ENCODE measurements at regions not wholly inside any gene's neighbourhood (a gene's known extent, or its start where the extent isn't known, plus 50 kb on each side); places are given as distances from the start of the nearest gene placed in this dataset.

GRCh38 chr9:103674271-103674670, 419.8 kb upstream of the SMC2 start:
- TF ChIP-seq EZH2 (IDR thresholded peaks at IDR 0.05; ENCODE audit: low read depth) (no peak), CTCF (conservative IDR thresholded peaks at IDR 0.05) (no peak)
- Histone ChIP-seq H3K9me3 (ENCODE audit: insufficient read depth, low read depth) (no peaks in the 10 kb centered on the region), H3K4me1 (replicated peaks; ENCODE audit: insufficient read depth) (no peaks in the 10 kb centered on the region), H3F3A (ENCODE audit: insufficient read depth, low read depth) (no peaks in the 10 kb centered on the region), H3K4me3 (no peak overlapping the region), H3K79me2 (ENCODE audit: low read depth) (no peaks in the 10 kb centered on the region), H3K9me2 (ENCODE audit: insufficient read depth) (no peaks in the 10 kb centered on the region), H3K27me3 (ENCODE audit: insufficient read depth, low read depth) (no peaks in the 10 kb centered on the region), H2AFZ (no peak overlapping the region), H3K27ac (no peak overlapping the region), H4K20me1 (ENCODE audit: insufficient read depth) (no peaks in the 10 kb centered on the region), H3K36me3 (ENCODE audit: low read depth) (no peaks in the 10 kb centered on the region), H3K4me2 (no peak overlapping the region)
- intact Hi-C loops (cut with micrococcal nuclease; ENCODE audit: unreplicated experiment), result no loop called here
- no peak for DNase-seq
- no TSS peak for BruUV-seq (replicated peaks)
- ChIA-PET CTCF (no interaction called here), POLR2A (ENCODE audit: unreplicated experiment) (no interaction called here)

GRCh38 chr9:103680581-103680980, 413.5 kb upstream of the SMC2 start:
- no peaks in the 10 kb centered on the region for H3K9me3 ChIP-seq (ENCODE audit: insufficient read depth, low read depth)
- H3K4me3 ChIP-seq, result no peak overlapping the region
- H2AFZ ChIP-seq, result no peak overlapping the region
- no peaks in the 10 kb centered on the region for H3F3A ChIP-seq (ENCODE audit: insufficient read depth, low read depth)
- no peaks in the 10 kb centered on the region for H3K4me1 ChIP-seq (replicated peaks; ENCODE audit: insufficient read depth)
- ChIA-PET CTCF (no interaction called here), POLR2A (ENCODE audit: unreplicated experiment) (no interaction called here)
- TF ChIP-seq EZH2 (IDR thresholded peaks at IDR 0.05; ENCODE audit: low read depth) (no peak), CTCF (conservative IDR thresholded peaks at IDR 0.05) (no peak)
- H3K9me2 ChIP-seq (ENCODE audit: insufficient read depth), result no peaks in the 10 kb centered on the region; the same call in 1 of the 2 replicates
- BruUV-seq (replicated peaks), result no TSS peak
- no peaks in the 10 kb centered on the region for H3K27me3 ChIP-seq (ENCODE audit: insufficient read depth, low read depth)
- H3K79me2 ChIP-seq (ENCODE audit: low read depth), result no peaks in the 10 kb centered on the region
- DNase-seq, result no peak
- no peaks in the 10 kb centered on the region for H3K36me3 ChIP-seq (ENCODE audit: low read depth)
- H4K20me1 ChIP-seq (ENCODE audit: insufficient read depth), result no peaks in the 10 kb centered on the region
- intact Hi-C loops (cut with micrococcal nuclease; ENCODE audit: unreplicated experiment), result no loop called here
- H3K27ac ChIP-seq, result no peak overlapping the region
- no peak overlapping the region for H3K4me2 ChIP-seq

GRCh38 chr9:103681435-103681834, 412.7 kb upstream of the SMC2 start:
- H3K27me3 ChIP-seq (ENCODE audit: insufficient read depth, low read depth), result no peaks in the 10 kb centered on the region
- H3F3A ChIP-seq (ENCODE audit: insufficient read depth, low read depth), result no peaks in the 10 kb centered on the region
- no peaks in the 10 kb centered on the region for H4K20me1 ChIP-seq (ENCODE audit: insufficient read depth)
- no peak overlapping the region for H3K4me2 ChIP-seq
- POLR2A ChIA-PET (ENCODE audit: unreplicated experiment), result no interaction called here
- CTCF ChIA-PET, result no interaction called here
- H3K27ac ChIP-seq, result no peak overlapping the region
- BruUV-seq (replicated peaks), result no TSS peak
- H2AFZ ChIP-seq, result no peak overlapping the region
- no peaks in the 10 kb centered on the region; the same call in 1 of the 2 replicates for H3K9me2 ChIP-seq (ENCODE audit: insufficient read depth)
- no peak for TF ChIP-seq CTCF (conservative IDR thresholded peaks at IDR 0.05)
- no peak for TF ChIP-seq EZH2 (IDR thresholded peaks at IDR 0.05; ENCODE audit: low read depth)
- H3K9me3 ChIP-seq (ENCODE audit: insufficient read depth, low read depth), result no peaks in the 10 kb centered on the region
- no peaks in the 10 kb centered on the region for H3K79me2 ChIP-seq (ENCODE audit: low read depth)
- intact Hi-C loops (cut with micrococcal nuclease; ENCODE audit: unreplicated experiment), result no loop called here
- H3K36me3 ChIP-seq (ENCODE audit: low read depth), result no peaks in the 10 kb centered on the region
- H3K4me1 ChIP-seq (replicated peaks; ENCODE audit: insufficient read depth), result no peaks in the 10 kb centered on the region
- DNase-seq, result no peak
- H3K4me3 ChIP-seq, result no peak overlapping the region

Data from PC-9 (cell line).